Muscle of leg (tissue), 3 donors: ENCODE measurements at regions not wholly inside any gene's neighbourhood (a gene's known extent, or its start where the extent isn't known, plus 50 kb on each side); places are given as distances from the start of the nearest gene placed in this dataset.

Source experiments
- DNase-seq: peaks from one replicate; pipeline ENCODE4 v3.0.0; 2013
- H3K27ac ChIP-seq: one replicate; pipeline ENCODE4 v1.5.1; 2013; ENCODE audit warnings: mild to moderate bottlenecking, low read length, control low read depth
- H3K27me3 ChIP-seq: one replicate; pipeline ENCODE4 v1.6.1; 2013; ENCODE audit warnings: low read length; ENCODE audit not compliant: control insufficient read depth, insufficient read depth
- H3K36me3 ChIP-seq: one replicate; pipeline ENCODE4 v1.6.1; 2013; ENCODE audit warnings: low read length; ENCODE audit not compliant: control insufficient read depth, insufficient read depth
- H3K4me1 ChIP-seq: one replicate; pipeline ENCODE4 v1.6.1; 2013; ENCODE audit warnings: low read length; ENCODE audit not compliant: control insufficient read depth, insufficient read depth
- H3K4me3 ChIP-seq: one replicate; pipeline ENCODE4 v1.5.1; 2013; ENCODE audit warnings: low read length, control low read depth
- H3K9me3 ChIP-seq: replicated peaks from 2 replicates; pipeline ENCODE4 v1.6.1; 2013; ENCODE audit warnings: low read depth, low read length; ENCODE audit not compliant: control insufficient read depth
- WGBS: methylation state at CpG from one replicate; pipeline ENCODE4 v1.1.5; 2013; ENCODE audit warnings: missing lambda C conversion rate; ENCODE audit not compliant: insufficient coverage; 5-methylcytosine and 5-hydroxymethylcytosine counted together

DNA sequence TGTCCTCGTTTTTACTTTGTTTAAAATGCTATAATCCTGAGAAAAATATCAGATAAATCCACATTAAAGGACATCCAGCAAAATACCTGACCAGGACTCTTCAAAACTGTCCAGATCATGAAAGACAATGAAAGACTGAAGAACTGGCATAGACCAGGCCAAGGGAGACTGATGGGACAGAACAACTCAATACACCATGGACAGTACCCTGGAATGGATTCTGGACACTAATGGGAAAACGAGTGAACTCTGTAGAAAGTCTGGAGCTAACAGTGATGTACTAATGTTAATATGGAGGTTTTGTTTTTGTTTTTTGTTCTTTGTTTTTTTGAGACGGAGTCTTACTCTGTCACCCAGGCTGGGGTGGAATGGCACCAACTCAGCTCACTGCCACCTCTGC lies 461.4 kb downstream of the CD83 start:
- H3K27ac ChIP-seq = no peak overlapping the region
- DNase-seq = no peak
- no CpG with 5 or more reads among the region's 3 CpGs for WGBS
- no peaks in the 10 kb centered on the region for H3K9me3 ChIP-seq
- no peaks in the 10 kb centered on the region for H3K4me1 ChIP-seq
- H3K36me3 ChIP-seq = no peaks in the 10 kb centered on the region
- no peaks in the 10 kb centered on the region for H3K27me3 ChIP-seq
- H3K4me3 ChIP-seq = no peak overlapping the region

DNA sequence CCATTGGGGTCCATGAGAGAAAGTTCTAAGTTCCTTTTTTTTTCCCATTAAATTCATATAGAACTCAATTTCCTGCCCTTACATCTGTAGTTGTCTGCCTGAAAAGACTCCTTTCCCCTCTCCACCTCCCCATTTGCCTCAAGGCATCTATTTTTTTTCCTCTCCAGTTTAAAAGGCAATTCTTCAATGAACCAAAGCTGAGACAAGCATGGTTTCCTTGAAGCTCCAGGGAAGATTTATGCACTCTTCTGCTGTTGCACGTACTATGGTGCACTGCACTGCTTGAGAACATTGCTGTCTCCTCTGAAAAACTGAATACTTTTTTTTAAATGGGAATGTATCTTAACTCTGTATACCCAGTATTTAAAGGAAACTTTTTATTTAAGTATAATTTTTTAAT lies 465.2 kb downstream of the CD83 start:
- DNase-seq = no peak
- Histone ChIP-seq H3K36me3 (no peaks in the 10 kb centered on the region), H3K9me3 (no peaks in the 10 kb centered on the region), H3K4me3 (no peak overlapping the region), H3K4me1 (no peaks in the 10 kb centered on the region), H3K27ac (no peak overlapping the region), H3K27me3 (no peaks in the 10 kb centered on the region)
- no CpG with 5 or more reads among the region's 1 CpG for WGBS

DNA sequence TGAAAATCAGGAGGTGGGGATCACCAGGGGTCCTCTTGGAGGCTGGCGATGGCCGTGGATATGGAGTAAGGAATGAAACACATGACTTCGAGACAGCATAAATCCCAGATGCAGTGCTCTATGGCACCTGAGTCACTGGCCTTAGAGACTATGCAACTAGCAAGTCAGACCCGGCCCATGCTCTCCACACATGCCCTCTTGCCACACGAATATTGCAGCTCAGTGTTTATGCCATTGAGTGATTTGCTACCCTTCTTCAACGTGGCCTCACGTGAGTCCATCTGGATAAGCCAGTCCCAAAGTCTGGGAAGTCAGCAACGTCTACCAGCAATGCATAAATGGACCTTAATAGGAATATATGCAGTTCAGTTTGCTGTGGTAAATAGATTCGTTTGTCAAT lies 466.3 kb downstream of the CD83 start:
- WGBS = 83% methylated on average over 6 of the region's 9 CpGs
- Histone ChIP-seq H3K27ac (no peak overlapping the region), H3K27me3 (no peaks in the 10 kb centered on the region), H3K4me1 (no peaks in the 10 kb centered on the region), H3K36me3 (no peaks in the 10 kb centered on the region), H3K4me3 (no peak overlapping the region), H3K9me3 (no peaks in the 10 kb centered on the region)
- no peak for DNase-seq

DNA sequence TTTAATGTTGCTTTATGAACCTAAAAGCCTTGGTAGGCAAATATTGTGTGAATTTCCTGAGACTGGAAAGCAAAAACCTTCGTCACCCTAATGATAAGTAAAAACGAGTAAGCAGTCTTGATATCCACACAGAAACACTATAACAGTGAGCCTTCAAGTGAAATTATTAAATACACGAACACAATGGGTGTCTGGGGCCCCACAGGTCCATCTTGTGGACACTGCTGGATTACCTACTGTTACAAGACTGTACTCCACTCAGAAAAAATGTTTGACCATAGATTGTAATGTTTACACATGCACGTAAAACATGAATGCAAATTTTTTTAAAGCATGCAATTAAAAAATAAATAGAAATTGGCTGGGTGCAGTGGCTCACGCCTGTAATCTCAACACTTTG lies 466.9 kb downstream of the CD83 start:
- H3K36me3 ChIP-seq = no peaks in the 10 kb centered on the region
- no peaks in the 10 kb centered on the region for H3K4me1 ChIP-seq
- no peak overlapping the region for H3K4me3 ChIP-seq
- no peak for DNase-seq
- WGBS = 83% methylated on average over 1 of the region's 5 CpGs
- no peaks in the 10 kb centered on the region for H3K9me3 ChIP-seq
- peaks cover 1% of the 10 kb centered on the region for H3K27me3 ChIP-seq
- H3K27ac ChIP-seq = no peak overlapping the region

DNA sequence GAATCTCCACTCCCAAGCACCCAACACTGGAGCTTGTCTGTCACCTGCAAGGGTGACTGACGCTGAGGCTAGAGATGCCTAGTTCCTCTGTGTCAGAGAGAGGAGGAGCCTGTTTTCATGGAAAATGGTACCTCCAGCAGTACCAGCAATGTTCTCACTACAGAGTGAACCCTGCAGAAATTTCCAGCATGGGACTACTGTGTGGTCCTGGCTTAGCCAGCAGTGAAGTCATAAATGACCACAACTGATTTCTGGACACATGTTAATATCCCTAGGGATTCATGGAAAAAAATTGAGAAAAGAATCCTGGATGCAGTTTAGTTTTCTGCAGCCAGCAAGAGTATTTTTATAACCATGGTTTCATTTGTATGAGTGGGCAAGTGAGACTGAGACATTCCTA lies 468.1 kb downstream of the CD83 start:
- DNase-seq = peak; percentile 44
- no peaks in the 10 kb centered on the region for H3K4me1 ChIP-seq
- H3K36me3 ChIP-seq = no peaks in the 10 kb centered on the region
- peaks cover 2% of the 10 kb centered on the region for H3K27me3 ChIP-seq
- H3K4me3 ChIP-seq = no peak overlapping the region
- no peak overlapping the region for H3K27ac ChIP-seq
- H3K9me3 ChIP-seq = no peaks in the 10 kb centered on the region
- no CpG with 5 or more reads among the region's 1 CpG for WGBS

DNA sequence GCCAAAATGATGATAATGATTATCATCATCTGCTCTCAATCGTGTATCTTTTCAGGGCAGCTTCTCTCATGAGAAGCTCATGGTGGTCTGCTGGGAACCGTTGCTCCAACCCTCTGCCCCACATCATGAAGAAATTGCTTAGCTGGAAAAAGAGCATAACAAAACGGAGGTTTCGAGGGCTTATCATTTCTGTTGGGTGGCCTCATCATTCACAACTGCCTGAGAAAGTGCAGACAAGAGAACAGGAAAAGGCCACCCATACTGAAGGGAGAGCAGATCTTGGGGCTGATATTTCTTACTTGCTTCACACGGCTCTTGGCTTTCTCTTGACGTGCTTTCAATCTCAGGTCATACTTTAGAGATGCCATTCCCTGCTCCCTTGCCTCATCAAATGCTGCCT lies 471.6 kb downstream of the CD83 start:
- WGBS = 62% methylated on average over 4 of the region's 6 CpGs

DNA sequence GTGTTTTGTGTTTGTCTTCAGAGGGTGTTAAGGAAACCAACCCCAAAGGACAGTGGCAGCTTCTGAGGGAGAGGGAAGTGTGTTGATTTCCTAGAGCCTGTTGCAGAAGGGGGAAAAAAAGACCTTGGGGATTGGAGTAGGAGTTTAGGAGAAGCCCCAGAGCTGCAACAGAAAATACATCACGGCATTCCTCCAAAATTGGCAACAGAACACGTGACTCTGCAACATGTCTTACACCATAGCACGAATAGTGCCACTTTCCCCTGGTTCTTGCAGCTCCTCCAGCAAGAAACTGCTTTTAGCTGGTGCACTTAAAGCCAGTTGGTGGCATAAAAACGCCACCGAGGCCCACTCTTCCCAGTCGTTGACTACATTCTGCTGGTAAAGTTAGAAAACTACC lies 473.0 kb downstream of the CD83 start:
- Histone ChIP-seq H3K27me3 (peaks cover 2% of the 10 kb centered on the region), H3K27ac (no peak overlapping the region), H3K36me3 (no peaks in the 10 kb centered on the region), H3K4me3 (no peak overlapping the region), H3K9me3 (no peaks in the 10 kb centered on the region), H3K4me1 (no peaks in the 10 kb centered on the region)
- DNase-seq = no peak
- WGBS = 60% methylated on average over 6 of the region's 6 CpGs

More for the DNA sequence above, 471.6 kb downstream of the CD83 start:
- Histone ChIP-seq H3K4me3 (no peak overlapping the region), H3K27ac (no peak overlapping the region), H3K4me1 (no peaks in the 10 kb centered on the region), H3K36me3 (no peaks in the 10 kb centered on the region), H3K9me3 (no peaks in the 10 kb centered on the region), H3K27me3 (peaks cover 2% of the 10 kb centered on the region)
- peak; percentile 57 for DNase-seq

DNA sequence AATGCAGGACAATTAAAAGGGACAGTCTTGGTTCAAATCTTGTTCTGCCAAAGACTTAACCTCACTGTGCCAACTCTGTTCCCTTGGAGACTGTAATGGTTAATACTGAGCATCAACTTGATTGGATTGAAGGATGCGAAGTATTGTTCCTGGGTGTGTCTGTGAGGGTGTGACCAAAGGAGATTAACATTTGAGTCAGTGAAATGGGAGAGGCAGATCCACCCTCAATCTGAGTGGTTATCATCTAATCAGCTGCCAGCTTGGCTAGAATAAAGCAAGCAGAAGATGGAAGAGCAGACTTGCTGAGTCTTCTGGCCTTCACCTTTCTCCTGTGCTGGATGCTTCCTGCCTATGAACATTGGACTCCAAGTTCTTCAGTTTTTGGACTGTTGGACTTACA lies 474.4 kb downstream of the CD83 start:
- Histone ChIP-seq H3K4me1 (no peaks in the 10 kb centered on the region), H3K9me3 (no peaks in the 10 kb centered on the region), H3K27me3 (peaks cover 2% of the 10 kb centered on the region), H3K27ac (no peak overlapping the region), H3K4me3 (no peak overlapping the region), H3K36me3 (no peaks in the 10 kb centered on the region)
- WGBS = 100% methylated on average over 1 of the region's 1 CpG
- DNase-seq = no peak

DNA sequence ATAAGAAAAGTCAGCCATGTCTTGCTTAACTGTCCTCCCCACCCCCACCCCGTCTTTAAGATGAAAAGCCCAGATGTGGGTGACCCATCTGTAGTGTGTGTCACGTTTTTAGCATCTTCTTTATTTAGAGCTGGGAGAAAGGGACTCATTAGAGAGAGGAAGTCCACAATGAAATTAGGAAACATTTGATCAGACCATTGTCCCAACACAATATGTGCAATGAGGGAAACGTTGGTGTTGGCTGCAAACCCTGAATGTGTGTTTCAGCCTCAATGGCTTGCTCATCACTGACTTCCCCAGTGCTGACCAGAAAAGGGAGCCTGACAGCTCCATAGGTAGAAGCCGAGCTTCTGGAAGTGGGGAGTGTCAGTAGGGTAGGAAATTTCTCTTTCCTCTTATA lies 475.7 kb downstream of the CD83 start:
- Histone ChIP-seq H3K36me3 (no peaks in the 10 kb centered on the region), H3K27me3 (peaks cover 2% of the 10 kb centered on the region), H3K27ac (no peak overlapping the region), H3K4me3 (no peak overlapping the region), H3K9me3 (no peaks in the 10 kb centered on the region), H3K4me1 (no peaks in the 10 kb centered on the region)
- no CpG with 5 or more reads among the region's 4 CpGs for WGBS
- DNase-seq = no peak

DNA sequence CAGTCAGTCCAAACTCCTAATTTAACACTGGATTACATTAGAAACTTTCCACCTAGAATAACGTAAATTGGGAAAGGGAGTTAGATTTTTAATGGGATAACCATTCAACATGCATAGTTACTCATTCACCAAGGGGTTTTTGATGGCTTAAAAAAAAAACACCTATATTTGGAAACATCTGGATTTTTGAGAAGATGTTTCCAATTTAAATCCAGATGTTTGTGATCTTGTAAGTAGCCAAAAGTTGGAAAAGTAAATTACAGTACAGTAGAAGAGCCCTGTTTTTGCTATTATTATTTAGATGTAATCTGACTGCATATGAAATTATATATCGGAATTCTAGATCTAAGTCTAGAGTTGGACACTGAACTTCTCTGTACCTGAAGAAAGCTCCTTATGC lies 478.2 kb downstream of the CD83 start:
- Histone ChIP-seq H3K4me3 (no peak overlapping the region), H3K9me3 (no peaks in the 10 kb centered on the region), H3K36me3 (no peaks in the 10 kb centered on the region), H3K4me1 (no peaks in the 10 kb centered on the region), H3K27me3 (no peaks in the 10 kb centered on the region), H3K27ac (no peak overlapping the region)
- whole genome bisulfite sequencing = no CpG with 5 or more reads among the region's 2 CpGs
- peak; percentile 76 for DNase-seq

DNA sequence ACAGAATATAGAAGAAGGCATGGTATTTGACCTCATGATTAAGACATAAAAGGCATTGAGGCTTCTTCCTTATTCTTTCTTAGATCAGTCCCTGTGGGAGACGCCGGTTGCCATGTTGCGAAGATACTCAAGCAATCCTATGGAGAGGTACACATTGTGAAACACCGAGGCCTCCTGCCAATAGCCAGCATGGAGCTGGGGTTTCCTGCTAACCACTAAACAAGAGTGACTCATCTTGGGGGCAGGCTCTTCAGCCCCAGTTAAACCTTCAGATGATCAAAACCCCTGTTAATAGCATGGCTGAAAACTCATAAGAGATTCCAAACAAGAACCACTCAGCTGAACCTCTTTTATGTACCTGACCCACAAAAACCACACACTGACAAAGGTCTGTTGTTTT lies 478.8 kb downstream of the CD83 start:
- Histone ChIP-seq H3K27me3 (no peaks in the 10 kb centered on the region), H3K36me3 (no peaks in the 10 kb centered on the region), H3K27ac (no peak overlapping the region), H3K9me3 (no peaks in the 10 kb centered on the region), H3K4me3 (no peak overlapping the region), H3K4me1 (no peaks in the 10 kb centered on the region)
- no peak for DNase-seq
- 70% methylated on average over 1 of the region's 4 CpGs for WGBS
